Caco-2 (cell line): ENCODE measurements at regions not wholly inside any gene's neighbourhood (a gene's known extent, or its start where the extent isn't known, plus 50 kb on each side); places are given as distances from the start of the nearest gene placed in this dataset.
"Not testable (repeated sequence)": the region's sequence is repeated elsewhere in the genome, so short reads cannot be mapped to it uniquely, and the experiment has no call there.

Source experiments
- BruUV-seq: library from RNA; stranded (reverse); fragments of 400-500 nt; replicated peaks from 2 replicates; lab custom pipeline; 2021; lab: Mats Ljungman, UMichigan
- CTCF ChIA-PET: fragments of 300-600 bp; sonication (Branson Sonifier 250); formaldehyde crosslinking; loops from one replicate; lab custom pipeline; 2022; ENCODE audit warnings: antibody characterized with exemption; lab: Charles Lee
- POLR2A ChIA-PET: fragments of 300-600 bp; sonication (Branson Sonifier 250); formaldehyde crosslinking; loops from one replicate; lab custom pipeline; 2022; ENCODE audit warnings: antibody characterized with exemption; lab: Charles Lee
- DNase-seq, 2 experiments: peaks; one replicate each; pipeline versions ENCODE4 v3.0.0 to v3.0.0-alpha.2; 2020 to 2022
- H3K27me3 ChIP-seq: replicated peaks from 2 replicates; pipeline ENCODE4 v1.6.0; 2011; ENCODE audit warnings: low read length; ENCODE audit not compliant: control insufficient read depth, insufficient read depth
- H3K36me3 ChIP-seq: 2 replicates; pipeline ENCODE4 v1.5.1; 2011; ENCODE audit warnings: low read length; ENCODE audit not compliant: control insufficient read depth, insufficient read depth
- H3K4me1 ChIP-seq: fragments of 250-450 bp; sonication (Bioruptor Pico); 2 replicates; pipeline ENCODE4 v1.5.1; 2020; ENCODE audit warnings: mild to moderate bottlenecking
- H3K4me3 ChIP-seq: 2 replicates; pipeline ENCODE4 v1.5.1; 2011; ENCODE audit warnings: low read depth, mild to moderate bottlenecking, control low read depth, low read length
- H3K9me3 ChIP-seq: fragments of 250-450 bp; sonication (Bioruptor Pico); 2 replicates; pipeline ENCODE4 v1.5.1; 2020; ENCODE audit warnings: mild to moderate bottlenecking, moderate library complexity
- H3K27ac Mint-ChIP-seq: one replicate; pipeline ENCODE4 v1.8.0; 2022; ENCODE audit warnings: mixed read lengths; ENCODE audit not compliant: unreplicated experiment
- H3K27me3 Mint-ChIP-seq: one replicate; pipeline ENCODE4 v1.8.0; 2022; ENCODE audit warnings: mixed read lengths; ENCODE audit not compliant: insufficient read depth, unreplicated experiment
- H3K36me3 Mint-ChIP-seq: one replicate; pipeline ENCODE4 v1.8.0; 2022; ENCODE audit warnings: mild to moderate bottlenecking, mixed read lengths; ENCODE audit not compliant: insufficient read depth, unreplicated experiment
- H3K4me1 Mint-ChIP-seq: one replicate; pipeline ENCODE4 v1.8.0; 2022; ENCODE audit warnings: low read depth, mixed read lengths; ENCODE audit not compliant: unreplicated experiment
- H3K4me3 Mint-ChIP-seq: one replicate; pipeline ENCODE4 v1.8.0; 2022; ENCODE audit warnings: mild to moderate bottlenecking, moderate library complexity, mixed read lengths; ENCODE audit not compliant: unreplicated experiment
- H3K9me3 Mint-ChIP-seq: one replicate; pipeline ENCODE4 v1.8.0; 2022; ENCODE audit warnings: mixed read lengths; ENCODE audit not compliant: unreplicated experiment
- intact Hi-C: fragments of 100-400 bp; cut with micrococcal nuclease; formaldehyde crosslinking; loops from one replicate; pipeline ENCODE4 v1.10.0; 2022; ENCODE audit not compliant: unreplicated experiment
- TF ChIP-seq, protein P1 (sequence below), 2 experiments: fragments of 200-600 bp in 1 of 2; IDR thresholded peaks; 1 replicate in 1 of 2; 2 replicates in 1 of 2; pipeline versions ENCODE4 v1.5.1 to v1.8.0; 2011 to 2022; ENCODE audit warnings: antibody characterized with exemption in 1 of 2, control low read depth in 1 of 2, inconsistent platforms in 1 of 2, low read depth in 1 of 2, low read length in 1 of 2, mild to moderate bottlenecking in 1 of 2, moderate library complexity in 1 of 2; ENCODE audit not compliant: insufficient read depth in 1 of 2, severe bottlenecking in 1 of 2, unreplicated experiment in 1 of 2

GRCh38 chr13:50292081-50292480 is 276.8 kb downstream of the KCNRG start:
- H3K4me1 Mint-ChIP-seq: peaks cover 2% of the 10 kb centered on the region
- CTCF ChIA-PET: no interaction called here
- no peak for DNase-seq
- no peak overlapping the region for H3K4me3 Mint-ChIP-seq
- H3K9me3 ChIP-seq: no peaks in the 10 kb centered on the region; the same call in 1 of the 2 replicates
- BruUV-seq: no TSS peak
- H3K36me3 ChIP-seq: no peaks in the 10 kb centered on the region
- intact Hi-C loops: no loop called here
- TF ChIP-seq, protein P1, sequence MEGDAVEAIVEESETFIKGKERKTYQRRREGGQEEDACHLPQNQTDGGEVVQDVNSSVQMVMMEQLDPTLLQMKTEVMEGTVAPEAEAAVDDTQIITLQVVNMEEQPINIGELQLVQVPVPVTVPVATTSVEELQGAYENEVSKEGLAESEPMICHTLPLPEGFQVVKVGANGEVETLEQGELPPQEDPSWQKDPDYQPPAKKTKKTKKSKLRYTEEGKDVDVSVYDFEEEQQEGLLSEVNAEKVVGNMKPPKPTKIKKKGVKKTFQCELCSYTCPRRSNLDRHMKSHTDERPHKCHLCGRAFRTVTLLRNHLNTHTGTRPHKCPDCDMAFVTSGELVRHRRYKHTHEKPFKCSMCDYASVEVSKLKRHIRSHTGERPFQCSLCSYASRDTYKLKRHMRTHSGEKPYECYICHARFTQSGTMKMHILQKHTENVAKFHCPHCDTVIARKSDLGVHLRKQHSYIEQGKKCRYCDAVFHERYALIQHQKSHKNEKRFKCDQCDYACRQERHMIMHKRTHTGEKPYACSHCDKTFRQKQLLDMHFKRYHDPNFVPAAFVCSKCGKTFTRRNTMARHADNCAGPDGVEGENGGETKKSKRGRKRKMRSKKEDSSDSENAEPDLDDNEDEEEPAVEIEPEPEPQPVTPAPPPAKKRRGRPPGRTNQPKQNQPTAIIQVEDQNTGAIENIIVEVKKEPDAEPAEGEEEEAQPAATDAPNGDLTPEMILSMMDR (IDR thresholded peaks at IDR 0.05; ENCODE audit: insufficient read depth in 1 of 2, low read depth in 1 of 2, low read length in 1 of 2, severe bottlenecking in 1 of 2, unreplicated experiment in 1 of 2): no peak
- H3K27me3 Mint-ChIP-seq: no peaks in the 10 kb centered on the region
- POLR2A ChIA-PET: no interaction called here
- H3K36me3 Mint-ChIP-seq: no peaks in the 10 kb centered on the region
- H3K4me3 ChIP-seq: no peak overlapping the region
- no peaks in the 10 kb centered on the region for H3K9me3 Mint-ChIP-seq
- H3K27ac Mint-ChIP-seq: no peak overlapping the region
- H3K27me3 ChIP-seq: no peaks in the 10 kb centered on the region
- no peaks in the 10 kb centered on the region for H3K4me1 ChIP-seq

DNA sequence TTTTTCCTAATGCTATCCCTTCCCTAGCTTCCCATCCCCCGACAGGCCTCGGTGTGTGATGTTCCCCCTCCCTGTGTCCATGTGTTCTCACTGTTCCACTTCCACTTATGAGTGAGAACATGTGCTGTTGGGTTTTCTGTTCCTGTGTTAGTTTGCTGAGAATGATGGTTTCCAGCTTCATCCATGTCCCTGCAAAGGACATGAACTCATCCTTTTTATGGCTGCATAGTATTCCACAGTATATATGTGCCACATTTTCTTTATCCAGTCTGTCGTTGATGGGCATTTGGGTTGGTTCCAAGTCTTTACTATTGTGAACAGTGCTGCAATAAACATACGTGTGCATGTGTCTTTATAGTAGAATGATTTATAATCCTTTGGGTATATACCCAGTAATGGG is 279.2 kb downstream of the KCNRG start:
- intact Hi-C loops, POLR2A ChIA-PET, BruUV-seq: not testable (repeated sequence)

DNA sequence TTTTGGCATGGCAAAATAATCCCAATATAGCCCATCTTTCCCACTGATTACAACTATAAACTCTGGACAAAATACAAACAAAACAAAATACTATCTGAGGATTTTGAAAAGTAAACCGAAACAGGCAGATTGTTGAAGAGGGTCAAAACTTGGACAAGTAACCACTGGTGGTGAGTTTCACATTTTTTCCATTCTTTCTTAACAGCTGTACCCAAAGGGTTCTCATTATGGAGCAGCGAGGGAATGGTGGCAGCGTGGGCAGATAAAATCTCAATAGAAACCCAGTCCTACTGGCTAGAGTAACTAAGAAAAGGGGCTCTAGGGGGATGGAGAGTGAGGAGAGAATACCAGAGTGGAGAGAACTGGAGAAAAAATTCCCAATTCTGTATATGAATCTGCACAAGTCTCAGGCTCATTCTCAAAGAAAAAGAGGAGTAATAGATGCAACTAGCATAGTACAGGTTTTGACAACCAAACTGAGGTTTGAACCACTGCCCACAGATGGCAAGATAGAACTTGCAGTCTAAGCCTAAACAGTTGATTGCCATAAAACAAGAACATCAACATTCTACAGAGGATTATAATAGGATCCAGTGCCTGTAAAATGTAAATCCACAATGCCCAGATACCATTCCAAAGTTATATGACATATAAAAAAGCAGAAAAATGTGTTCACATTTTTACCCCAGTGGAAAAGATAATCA is 284.5 kb downstream of the KCNRG start:
- H3K4me3 ChIP-seq: no peak overlapping the region
- Mint-ChIP-seq H3K4me1 (peaks cover 13% of the 10 kb centered on the region), H3K36me3 (no peaks in the 10 kb centered on the region), H3K4me3 (no peak overlapping the region), H3K9me3 (peaks cover 1% of the 10 kb centered on the region), H3K27ac (no peak overlapping the region), H3K27me3 (no peaks in the 10 kb centered on the region)
- no peaks in the 10 kb centered on the region for H3K4me1 ChIP-seq
- H3K9me3 ChIP-seq: no peaks in the 10 kb centered on the region
- no TSS peak for BruUV-seq
- DNase-seq: no peak
- TF ChIP-seq, protein P1 (IDR thresholded peaks at IDR 0.05; ENCODE audit: insufficient read depth in 1 of 2, low read depth in 1 of 2, low read length in 1 of 2, severe bottlenecking in 1 of 2, unreplicated experiment in 1 of 2): no peak
- H3K36me3 ChIP-seq: no peaks in the 10 kb centered on the region
- ChIA-PET CTCF (no interaction called here), POLR2A (no interaction called here)
- intact Hi-C loops: no loop called here
- H3K27me3 ChIP-seq: no peaks in the 10 kb centered on the region

More for the DNA sequence above, 279.2 kb downstream of the KCNRG start:
- H3K27ac Mint-ChIP-seq, H3K4me3 Mint-ChIP-seq, CTCF ChIA-PET, H3K9me3 Mint-ChIP-seq, H3K4me1 ChIP-seq, DNase-seq, H3K36me3 Mint-ChIP-seq, H3K4me3 ChIP-seq, H3K27me3 Mint-ChIP-seq, H3K27me3 ChIP-seq, H3K36me3 ChIP-seq, H3K9me3 ChIP-seq: not testable (repeated sequence)
- H3K4me1 Mint-ChIP-seq: peaks cover 10% of the 10 kb centered on the region
